ENCODE measurements at regions not wholly inside any gene's neighbourhood (a gene's known extent, or its start where the extent isn't known, plus 50 kb on each side); places are given as distances from the start of the nearest gene placed in this dataset.
A peak's percentile ranks its signal among the peaks of the same experiment; 100 is the strongest.

DNA sequence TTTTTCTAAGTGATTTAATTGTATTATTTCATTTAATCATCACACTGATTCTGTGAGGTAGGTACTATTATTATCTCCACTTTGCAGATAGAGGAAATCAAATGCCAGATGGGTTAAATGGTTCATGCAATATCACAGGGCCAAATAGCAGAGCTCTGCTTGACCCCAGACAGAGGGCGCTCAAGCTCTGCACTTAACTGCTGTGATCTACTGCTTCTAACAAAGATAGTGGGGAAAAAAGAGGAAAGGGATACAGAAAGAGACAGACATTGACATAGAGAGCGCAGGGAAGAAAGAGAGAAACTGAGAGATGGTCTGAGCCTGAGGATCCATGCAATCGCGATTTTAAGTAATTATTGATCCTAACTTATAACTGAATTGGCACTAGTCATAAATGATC, 279.1 kb upstream of the THRB start:
- no peaks in the 10 kb centered on the region for H3K27me3 ChIP-seq (ENCODE audit: insufficient read depth, low read length)
- H3K4me1 ChIP-seq (ENCODE audit: insufficient read depth, low read length), result peaks cover 10% of the 10 kb centered on the region
- H3K36me3 ChIP-seq (ENCODE audit: insufficient read depth, low read length), result no peaks in the 10 kb centered on the region
- H2AFZ ChIP-seq (ENCODE audit: low read depth, low read length), result no peak overlapping the region
- H3K9me3 ChIP-seq (ENCODE audit: low read length), result no peaks in the 10 kb centered on the region
- no peak overlapping the region for H3K4me3 ChIP-seq (ENCODE audit: low read length)

GRCh38 chr3:24780991-24781390, 286.3 kb upstream of the THRB start:
- Histone ChIP-seq H3K36me3 (ENCODE audit: insufficient read depth, low read length) (no peaks in the 10 kb centered on the region), H3K4me3 (ENCODE audit: low read length) (no peak overlapping the region), H3K27me3 (ENCODE audit: insufficient read depth, low read length) (no peaks in the 10 kb centered on the region), H3K9me3 (ENCODE audit: low read length) (no peaks in the 10 kb centered on the region), H3K4me1 (ENCODE audit: insufficient read depth, low read length) (no peaks in the 10 kb centered on the region), H2AFZ (ENCODE audit: low read depth, low read length) (no peak overlapping the region)

- H3K27me3 ChIP-seq (ENCODE audit: insufficient read depth, low read length), result no peaks in the 10 kb centered on the region
- H3K9me3 ChIP-seq (ENCODE audit: low read length), result no peaks in the 10 kb centered on the region
- H3K4me1 ChIP-seq (ENCODE audit: insufficient read depth, low read length), result no peaks in the 10 kb centered on the region
- no peaks in the 10 kb centered on the region for H3K36me3 ChIP-seq (ENCODE audit: insufficient read depth, low read length)
- H2AFZ ChIP-seq (ENCODE audit: low read depth, low read length), result no peak overlapping the region
- no peak overlapping the region for H3K4me3 ChIP-seq (ENCODE audit: low read length)
Measured at GRCh38 chr3:24781454-24781853, 286.8 kb upstream of the THRB start.

- Histone ChIP-seq H3K27me3 (ENCODE audit: insufficient read depth, low read length) (no peaks in the 10 kb centered on the region), H3K4me1 (ENCODE audit: insufficient read depth, low read length) (no peaks in the 10 kb centered on the region), H3K9me3 (ENCODE audit: low read length) (no peaks in the 10 kb centered on the region), H3K36me3 (ENCODE audit: insufficient read depth, low read length) (no peaks in the 10 kb centered on the region), H2AFZ (ENCODE audit: low read depth, low read length) (no peak overlapping the region), H3K4me3 (ENCODE audit: low read length) (no peak overlapping the region)
Measured at GRCh38 chr3:24793896-24794295, 299.2 kb upstream of the THRB start.

DNA sequence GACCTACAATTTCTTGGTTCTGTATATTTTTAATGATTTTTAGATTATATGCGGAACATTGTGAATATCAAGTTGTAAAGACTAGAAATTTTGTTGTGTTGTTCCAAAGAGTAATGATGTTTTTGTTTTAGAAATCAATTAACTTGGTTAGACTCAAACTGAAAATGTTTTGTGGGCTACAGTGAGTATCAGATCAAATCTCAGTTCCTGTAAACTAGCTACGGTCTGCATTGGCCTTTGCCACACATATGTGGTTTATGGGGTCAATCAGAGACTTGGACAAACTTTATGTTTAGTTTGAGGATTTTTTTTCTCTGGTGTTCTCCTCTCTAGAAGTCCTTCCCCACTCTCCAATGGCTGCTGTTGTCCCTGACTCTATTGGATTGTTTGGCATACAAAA, 308.0 kb upstream of the THRB start:
- no peaks in the 10 kb centered on the region for H3K4me1 ChIP-seq (ENCODE audit: insufficient read depth, low read length)
- H3K4me3 ChIP-seq (ENCODE audit: low read length), result no peak overlapping the region
- H3K27me3 ChIP-seq (ENCODE audit: insufficient read depth, low read length), result no peaks in the 10 kb centered on the region
- no peak overlapping the region for H2AFZ ChIP-seq (ENCODE audit: low read depth, low read length)
- no peaks in the 10 kb centered on the region for H3K9me3 ChIP-seq (ENCODE audit: low read length)
- no peaks in the 10 kb centered on the region for H3K36me3 ChIP-seq (ENCODE audit: insufficient read depth, low read length)

DNA sequence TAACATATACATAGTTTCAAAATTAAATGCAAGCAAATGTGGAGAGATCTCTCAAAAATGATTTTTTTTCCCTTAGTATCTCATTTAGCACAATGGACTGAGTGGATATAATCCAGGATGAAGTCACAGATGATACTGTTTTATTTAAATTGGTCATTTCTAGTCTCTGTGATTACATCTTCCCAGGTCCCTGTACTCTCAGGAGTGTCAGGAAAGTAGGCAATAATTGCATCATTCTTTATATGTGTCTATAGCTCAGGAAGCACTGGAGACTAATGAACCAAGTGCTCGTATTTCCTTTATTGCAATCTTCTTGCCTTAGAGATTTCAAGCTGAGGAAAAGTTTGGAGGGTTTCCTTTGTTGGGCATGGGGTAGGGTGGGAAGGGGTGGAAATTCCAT, 309.4 kb upstream of the THRB start:
- Histone ChIP-seq H2AFZ (ENCODE audit: low read depth, low read length) (no peak overlapping the region), H3K4me1 (ENCODE audit: insufficient read depth, low read length) (no peaks in the 10 kb centered on the region), H3K9me3 (ENCODE audit: low read length) (no peaks in the 10 kb centered on the region), H3K4me3 (ENCODE audit: low read length) (no peak overlapping the region), H3K36me3 (ENCODE audit: insufficient read depth, low read length) (no peaks in the 10 kb centered on the region), H3K27me3 (ENCODE audit: insufficient read depth, low read length) (no peaks in the 10 kb centered on the region)

DNA sequence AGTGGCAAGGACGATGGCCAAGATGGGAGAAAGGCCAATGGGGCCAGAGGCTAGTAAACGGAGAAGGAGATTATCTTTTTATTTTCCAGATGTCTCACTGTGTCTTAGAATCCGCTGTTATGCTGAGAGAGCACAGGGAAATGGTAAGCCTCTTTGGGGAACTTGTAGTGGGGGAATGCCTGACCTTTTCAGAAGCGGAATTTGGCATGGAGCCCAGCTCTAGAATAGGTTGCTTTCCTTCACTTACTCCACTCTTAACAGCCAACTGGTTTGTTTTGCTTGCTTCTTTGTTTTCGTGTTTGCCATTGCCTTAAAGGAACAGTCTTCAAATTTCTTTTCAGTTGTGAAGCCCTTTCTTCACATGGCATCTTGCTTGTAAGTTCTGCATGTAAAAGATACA, 316.2 kb upstream of the THRB start:
- Histone ChIP-seq H3K36me3 (ENCODE audit: insufficient read depth, low read length) (no peaks in the 10 kb centered on the region), H3K9me3 (ENCODE audit: low read length) (no peaks in the 10 kb centered on the region), H3K4me3 (ENCODE audit: low read length) (no peak overlapping the region), H3K4me1 (ENCODE audit: insufficient read depth, low read length) (no peaks in the 10 kb centered on the region), H2AFZ (ENCODE audit: low read depth, low read length) (no peak overlapping the region), H3K27me3 (ENCODE audit: insufficient read depth, low read length) (no peaks in the 10 kb centered on the region)

- H3K9me3 ChIP-seq (ENCODE audit: low read length), result no peaks in the 10 kb centered on the region
- no peaks in the 10 kb centered on the region for H3K27me3 ChIP-seq (ENCODE audit: insufficient read depth, low read length)
- no peak overlapping the region for H2AFZ ChIP-seq (ENCODE audit: low read depth, low read length)
- H3K4me3 ChIP-seq (ENCODE audit: low read length), result no peak overlapping the region
- no peaks in the 10 kb centered on the region for H3K4me1 ChIP-seq (ENCODE audit: insufficient read depth, low read length)
- H3K36me3 ChIP-seq (ENCODE audit: insufficient read depth, low read length), result no peaks in the 10 kb centered on the region
Measured at GRCh38 chr3:24812116-24812515, 317.5 kb upstream of the THRB start.

- no peak overlapping the region for H3K4me3 ChIP-seq (ENCODE audit: low read length)
- no peaks in the 10 kb centered on the region for H3K36me3 ChIP-seq (ENCODE audit: insufficient read depth, low read length)
- H3K4me1 ChIP-seq (ENCODE audit: insufficient read depth, low read length), result no peaks in the 10 kb centered on the region
- no peaks in the 10 kb centered on the region for H3K27me3 ChIP-seq (ENCODE audit: insufficient read depth, low read length)
- H2AFZ ChIP-seq (ENCODE audit: low read depth, low read length), result no peak overlapping the region
- no peaks in the 10 kb centered on the region for H3K9me3 ChIP-seq (ENCODE audit: low read length)
Measured at GRCh38 chr3:24818055-24818454, 323.4 kb upstream of the THRB start.

- H3K4me1 ChIP-seq (ENCODE audit: insufficient read depth, low read length), result peaks cover 10% of the 10 kb centered on the region
- H3K36me3 ChIP-seq (ENCODE audit: insufficient read depth, low read length), result no peaks in the 10 kb centered on the region
- H3K9me3 ChIP-seq (ENCODE audit: low read length), result no peaks in the 10 kb centered on the region
- no peak overlapping the region for H2AFZ ChIP-seq (ENCODE audit: low read depth, low read length)
- H3K4me3 ChIP-seq (ENCODE audit: low read length), result no peak overlapping the region
- H3K27me3 ChIP-seq (ENCODE audit: insufficient read depth, low read length), result peaks cover 38% of the 10 kb centered on the region
Measured at GRCh38 chr3:24828011-24828410, 333.4 kb upstream of the THRB start.

- H3K9me3 ChIP-seq (ENCODE audit: low read length), result no peaks in the 10 kb centered on the region
- H2AFZ ChIP-seq (ENCODE audit: low read depth, low read length), result peak overlapping the region; percentile 49
- no peak overlapping the region for H3K4me3 ChIP-seq (ENCODE audit: low read length)
- peaks cover 39% of the 10 kb centered on the region for H3K27me3 ChIP-seq (ENCODE audit: insufficient read depth, low read length)
- peaks cover 10% of the 10 kb centered on the region for H3K4me1 ChIP-seq (ENCODE audit: insufficient read depth, low read length)
- H3K36me3 ChIP-seq (ENCODE audit: insufficient read depth, low read length), result no peaks in the 10 kb centered on the region
Measured at GRCh38 chr3:24828551-24828950, 333.9 kb upstream of the THRB start.

DNA sequence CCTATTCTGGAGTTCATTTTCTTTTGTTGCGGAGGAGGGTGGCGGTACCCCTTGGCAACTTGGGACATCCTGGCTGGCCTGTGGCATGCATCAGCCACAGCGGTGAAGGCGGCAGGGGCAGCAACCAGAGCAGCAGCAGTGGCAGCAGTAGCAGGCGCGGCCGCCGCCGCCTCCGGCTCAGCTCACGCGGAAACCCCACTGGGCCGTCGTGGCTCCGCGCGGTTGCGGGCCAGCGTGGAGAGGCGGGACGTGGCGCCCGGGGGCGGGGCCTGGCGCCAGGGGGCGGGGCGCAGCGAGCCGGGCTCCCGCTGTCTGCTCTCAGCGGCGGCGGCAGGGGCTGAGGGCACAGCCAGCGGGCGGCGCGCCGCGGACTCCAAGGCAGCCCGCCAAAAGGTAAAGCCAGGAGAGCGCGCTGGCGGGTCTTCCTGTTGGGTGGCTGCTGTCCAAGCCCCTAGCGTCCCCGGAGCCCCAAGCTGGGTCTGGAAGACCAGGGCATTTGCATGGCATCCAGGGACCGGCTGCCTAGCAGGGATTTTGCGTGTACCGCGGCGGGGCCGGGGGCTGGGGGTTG, 334.4 kb upstream of the THRB start:
- H3K27me3 ChIP-seq (ENCODE audit: insufficient read depth, low read length), result peaks cover 39% of the 10 kb centered on the region
- H3K9me3 ChIP-seq (ENCODE audit: low read length), result no peaks in the 10 kb centered on the region
- H2AFZ ChIP-seq (ENCODE audit: low read depth, low read length), result peak overlapping the region; percentile 49
- H3K4me3 ChIP-seq (ENCODE audit: low read length), result peak overlapping the region; percentile 43
- H3K36me3 ChIP-seq (ENCODE audit: insufficient read depth, low read length), result no peaks in the 10 kb centered on the region
- H3K4me1 ChIP-seq (ENCODE audit: insufficient read depth, low read length), result peaks cover 10% of the 10 kb centered on the region

DNA sequence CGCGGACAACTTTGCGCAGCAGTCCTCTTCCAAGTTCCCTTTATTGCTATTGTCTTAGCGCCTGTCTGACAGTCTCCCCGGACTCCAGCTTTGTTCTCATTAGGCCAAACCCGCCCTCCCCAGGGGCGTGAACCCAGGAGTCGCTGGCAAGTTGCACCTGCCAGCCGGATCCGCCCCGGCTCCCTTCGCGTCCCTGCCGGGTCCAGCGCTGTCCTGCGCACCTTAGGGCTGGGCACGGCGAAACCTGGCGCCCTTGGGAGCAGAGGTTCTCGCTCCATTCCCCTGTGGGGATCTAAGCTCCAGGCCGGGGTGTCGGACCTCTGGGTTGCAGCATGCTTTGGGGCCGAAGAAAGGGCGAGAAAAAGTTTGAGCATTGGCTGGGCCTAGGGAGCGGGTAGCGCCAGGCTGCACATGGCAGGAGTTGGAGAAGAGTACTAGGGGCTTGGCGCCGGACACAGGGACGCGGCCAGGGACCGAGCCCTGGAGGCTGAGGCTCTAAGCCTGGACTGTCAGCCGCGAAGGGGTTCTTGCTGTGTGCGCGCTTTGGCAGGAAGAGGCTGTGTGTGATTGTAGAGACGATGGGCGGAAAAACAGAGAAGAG, 335.1 kb upstream of the THRB start:
- peak overlapping the region; percentile 43 for H3K4me3 ChIP-seq (ENCODE audit: low read length)
- no peaks in the 10 kb centered on the region for H3K9me3 ChIP-seq (ENCODE audit: low read length)
- peaks cover 10% of the 10 kb centered on the region for H3K4me1 ChIP-seq (ENCODE audit: insufficient read depth, low read length)
- H3K36me3 ChIP-seq (ENCODE audit: insufficient read depth, low read length), result no peaks in the 10 kb centered on the region
- H2AFZ ChIP-seq (ENCODE audit: low read depth, low read length), result peak overlapping the region; percentile 49
- H3K27me3 ChIP-seq (ENCODE audit: insufficient read depth, low read length), result peaks cover 39% of the 10 kb centered on the region
